Endothelial cell of umbilical vein (primary cell): ENCODE measurements at regions not wholly inside any gene's neighbourhood (a gene's known extent, or its start where the extent isn't known, plus 50 kb on each side); places are given as distances from the start of the nearest gene placed in this dataset.
A peak's percentile ranks its signal among the peaks of the same experiment; 100 is the strongest.

Experiments
- BruUV-seq: library from RNA; stranded (reverse); fragments of 400-500 nt; replicated peaks from 2 replicates; lab custom pipeline; 2021; lab: Mats Ljungman, UMichigan
- CTCF ChIA-PET: fragments of 300-600, 350-600 bp; sonication (Branson Sonifier 250); formaldehyde crosslinking; loops from one replicate; lab custom pipeline; 2021; ENCODE audit warnings: antibody characterized with exemption, inconsistent platforms; lab: Charles Lee
- POLR2A ChIA-PET: fragments of 300-600, 350-600 bp; sonication (Branson Sonifier 250); formaldehyde crosslinking; loops from one replicate; lab custom pipeline; 2021; ENCODE audit warnings: antibody characterized with exemption, inconsistent platforms; lab: Charles Lee
- DNase-seq: peaks from one replicate; pipeline ENCODE4 v3.0.0-alpha.2; 2011; ENCODE audit warnings: low read depth, low spot score
- FAIRE-seq: peaks from 2 replicates; lab custom pipeline; 2011; peaks lifted over from hg19 to GRCh38; lab: Jason Lieb, UNC
- H2AFZ ChIP-seq: 2 replicates; pipeline ENCODE4 v1.6.0; 2012; ENCODE audit warnings: low read depth, low read length, control low read depth, inconsistent platforms
- H3K27ac ChIP-seq: 2 replicates; pipeline ENCODE4 v1.5.1; 2011; ENCODE audit warnings: low read depth, mild to moderate bottlenecking, control low read depth, low read length, moderate library complexity; ENCODE audit not compliant: insufficient read depth
- H3K27me3 ChIP-seq, 2 experiments: 2 replicates each; pipeline versions ENCODE4 v1.6.0 to v1.6.1; 2011; ENCODE audit warnings: low read length in 2 of 2, mixed read lengths in 1 of 2; ENCODE audit not compliant: control insufficient read depth in 2 of 2, insufficient read depth in 2 of 2
- H3K36me3 ChIP-seq, 2 experiments: 2 replicates in 1 of 2; 3 replicates in 1 of 2; pipeline ENCODE4 v1.5.1; 2011; ENCODE audit warnings: low read length in 2 of 2, mild to moderate bottlenecking in 1 of 2, moderate library complexity in 1 of 2; ENCODE audit not compliant: control insufficient read depth in 2 of 2, insufficient read depth in 2 of 2; ENCODE audit errors: extremely low read depth in 1 of 2
- H3K4me1 ChIP-seq: 3 replicates; pipeline ENCODE4 v1.5.1; 2011; ENCODE audit warnings: mild to moderate bottlenecking, low read length; ENCODE audit not compliant: control insufficient read depth, insufficient read depth; ENCODE audit errors: extremely low read depth
- H3K4me2 ChIP-seq: 2 replicates; pipeline ENCODE4 v1.6.1; 2011; ENCODE audit warnings: low read length, control low read depth, mixed read lengths; ENCODE audit not compliant: insufficient read depth
- H3K4me3 ChIP-seq, 3 experiments: fragments of 200-600 bp in 1 of 3; sonication (generic), shearing (Covaris generic) in 1 of 3; replicated peaks in 1 of 3; 2 replicates each; pipeline ENCODE4 v1.5.1; 2011 to 2016; ENCODE audit warnings: control low read depth in 3 of 3, low read length in 3 of 3, mild to moderate bottlenecking in 2 of 3, inconsistent platforms in 1 of 3, low read depth in 1 of 3, moderate library complexity in 1 of 3; ENCODE audit not compliant: insufficient read depth in 1 of 3
- H3K79me2 ChIP-seq: 2 replicates; pipeline ENCODE4 v1.6.0; 2012; ENCODE audit warnings: low read length, inconsistent platforms; ENCODE audit not compliant: control insufficient read depth, insufficient read depth
- H3K9ac ChIP-seq: replicated peaks from 2 replicates; pipeline ENCODE3; 2011; ENCODE audit warnings: low read length, control low read depth; ENCODE audit not compliant: insufficient read depth; ENCODE audit errors: extremely low read depth
- H3K9me1 ChIP-seq: replicated peaks from 3 replicates; pipeline ENCODE4 v1.6.0; 2011; ENCODE audit warnings: mild to moderate bottlenecking, low read length; ENCODE audit not compliant: control insufficient read depth, insufficient read depth; ENCODE audit errors: extremely low read depth
- H3K9me3 ChIP-seq: replicated peaks from 2 replicates; pipeline ENCODE4 v1.5.1; 2012; ENCODE audit warnings: low read length, inconsistent platforms; ENCODE audit not compliant: control insufficient read depth, insufficient read depth
- H4K20me1 ChIP-seq: replicated peaks from 2 replicates; pipeline ENCODE3; 2011; ENCODE audit warnings: mild to moderate bottlenecking, low read length; ENCODE audit not compliant: control insufficient read depth, insufficient read depth; ENCODE audit errors: extremely low read depth
- EZH2 ChIP-seq: IDR thresholded peaks from 2 replicates; pipeline ENCODE4 v1.6.1; 2012; ENCODE audit warnings: borderline replicate concordance, low read depth, mild to moderate bottlenecking, moderate library complexity, low read length, inconsistent platforms; ENCODE audit not compliant: severe bottlenecking
- FOS ChIP-seq: IDR thresholded peaks from 2 replicates; pipeline ENCODE4 v1.6.1; 2011; ENCODE audit warnings: mild to moderate bottlenecking, low read length, moderate library complexity, borderline replicate concordance; ENCODE audit not compliant: insufficient read depth
- GATA2 ChIP-seq: IDR thresholded peaks from 2 replicates; pipeline ENCODE4 v1.7.0; 2011; ENCODE audit warnings: low read depth, mild to moderate bottlenecking, moderate library complexity, mixed read lengths, low read length; ENCODE audit not compliant: insufficient read length, insufficient read depth
- JUN ChIP-seq: IDR thresholded peaks from 2 replicates; pipeline ENCODE4 v1.6.1; 2011; ENCODE audit warnings: borderline replicate concordance, low read depth; ENCODE audit not compliant: insufficient read length, insufficient read depth
- MYC ChIP-seq: IDR thresholded peaks from one replicate; pipeline ENCODE4 v1.6.1; 2011; ENCODE audit warnings: mild to moderate bottlenecking, low read depth, low read length
- POLR2AphosphoS5 ChIP-seq: IDR thresholded peaks from 2 replicates; pipeline ENCODE4 v1.6.1; 2012; ENCODE audit warnings: low read depth, mild to moderate bottlenecking, control low read depth, low read length, moderate library complexity; ENCODE audit not compliant: insufficient read depth
- dilution Hi-C: fragments of 300-500 bp; cut with MboI; formaldehyde crosslinking; loops from one replicate; pipeline ENCODE4 v1.15.0; 2019; ENCODE audit warnings: low sequenced_read_pairs; ENCODE audit not compliant: extremely low pct_ligation_motif_present
- intact Hi-C: fragments of 100-400 bp; cut with micrococcal nuclease; formaldehyde crosslinking; loops from one replicate; pipeline ENCODE4 v1.10.0; 2022
- TF ChIP-seq, protein P1 (sequence below): IDR thresholded peaks from 2 replicates; pipeline ENCODE4 v1.6.1; 2011; ENCODE audit not compliant: insufficient read depth, insufficient read length
- TF ChIP-seq, protein P2 (sequence below), 2 donors: IDR thresholded peaks; 1 replicate in 1 of 2; 2 replicates in 1 of 2; pipeline ENCODE4 v1.5.1; 2011; ENCODE audit warnings: low read length in 2 of 2, mild to moderate bottlenecking in 2 of 2, moderate library complexity in 2 of 2, control low read depth in 1 of 2, inconsistent platforms in 1 of 2, low read depth in 1 of 2; ENCODE audit not compliant: insufficient read depth in 1 of 2; ENCODE audit errors: extremely low read depth in 1 of 2

DNA sequence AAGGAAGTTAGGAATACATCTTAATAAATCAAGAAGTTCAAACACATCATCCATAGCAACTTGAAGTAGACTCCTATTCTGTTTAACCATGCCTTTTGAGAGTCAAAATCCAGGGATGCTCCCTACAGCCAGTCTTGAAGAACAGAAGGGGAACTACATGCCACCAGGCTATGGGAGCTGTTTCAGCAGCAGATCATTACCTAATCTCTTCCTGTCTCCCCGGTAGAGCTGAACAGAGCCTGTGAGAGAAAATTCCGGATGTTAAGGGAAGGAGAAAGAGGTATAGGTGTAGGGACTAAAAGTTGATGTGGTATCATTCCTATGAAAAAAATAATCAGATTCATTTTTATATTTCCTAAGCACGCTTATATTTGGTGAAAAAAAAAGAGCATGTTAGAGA is 352.2 kb downstream of the SPRY1 start:
- no TSS peak for BruUV-seq
- no peaks in the 10 kb centered on the region for H3K36me3 ChIP-seq
- no peak overlapping the region for H3K4me3 ChIP-seq
- TF ChIP-seq, protein P1, sequence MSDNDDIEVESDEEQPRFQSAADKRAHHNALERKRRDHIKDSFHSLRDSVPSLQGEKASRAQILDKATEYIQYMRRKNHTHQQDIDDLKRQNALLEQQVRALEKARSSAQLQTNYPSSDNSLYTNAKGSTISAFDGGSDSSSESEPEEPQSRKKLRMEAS, result no peak
- no peaks in the 10 kb centered on the region for H3K4me1 ChIP-seq
- no peak overlapping the region for H2AFZ ChIP-seq
- H3K27ac ChIP-seq, result no peak overlapping the region
- ChIA-PET POLR2A (no interaction called here), CTCF (no interaction called here)
- H3K79me2 ChIP-seq, result no peaks in the 10 kb centered on the region
- H3K9ac ChIP-seq, result no peak overlapping the region
- intact Hi-C loops (no loop called here), dilution Hi-C loops (no loop called here)
- FAIRE-seq (no peak), DNase-seq (no peak)
- no peak overlapping the region for H3K4me2 ChIP-seq
- no peaks in the 10 kb centered on the region for H4K20me1 ChIP-seq
- no peaks in the 10 kb centered on the region for H3K9me1 ChIP-seq
- no peaks in the 10 kb centered on the region for H3K27me3 ChIP-seq
- no peaks in the 10 kb centered on the region for H3K9me3 ChIP-seq

DNA sequence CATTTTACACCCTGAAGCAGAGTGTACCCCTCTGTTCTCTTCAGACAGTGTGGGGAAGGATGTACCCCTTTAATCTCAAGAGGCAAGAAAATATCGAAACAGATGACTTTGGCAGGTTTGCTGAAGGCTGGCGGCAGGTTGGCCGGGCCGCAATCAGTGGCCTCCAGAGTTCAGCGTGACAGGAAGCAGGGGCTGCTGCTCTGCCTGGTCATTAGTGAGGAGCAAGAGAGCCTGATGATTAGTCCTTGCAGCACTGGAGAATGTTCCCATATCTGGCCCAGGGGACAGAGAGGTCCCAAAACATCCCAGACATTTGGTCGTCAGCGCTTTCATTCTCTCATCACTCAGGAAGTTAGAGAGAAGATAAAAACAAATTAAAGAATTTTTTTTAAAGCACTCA is 352.8 kb downstream of the SPRY1 start:
- no TSS peak for BruUV-seq

More for the DNA sequence above, 352.8 kb downstream of the SPRY1 start:
- CTCF ChIA-PET, result no interaction called here
- Histone ChIP-seq H3K9ac (no peak overlapping the region), H4K20me1 (no peaks in the 10 kb centered on the region), H3K4me1 (no peaks in the 10 kb centered on the region), H3K27ac (no peak overlapping the region), H3K4me2 (no peak overlapping the region), H3K27me3 (no peaks in the 10 kb centered on the region), H3K79me2 (no peaks in the 10 kb centered on the region), H3K36me3 (no peaks in the 10 kb centered on the region), H3K4me3 (no peak overlapping the region), H3K9me3 (no peaks in the 10 kb centered on the region), H3K9me1 (no peaks in the 10 kb centered on the region), H2AFZ (peak overlapping the region; percentile 47)
- POLR2A ChIA-PET, result no interaction called here
- intact Hi-C loops (no loop called here), dilution Hi-C loops (no loop called here)
- TF ChIP-seq JUN (no peak), POLR2AphosphoS5 (no peak), GATA2 (no peak), FOS (no peak), MYC (no peak), EZH2 (no peak)
- TF ChIP-seq, protein P2, sequence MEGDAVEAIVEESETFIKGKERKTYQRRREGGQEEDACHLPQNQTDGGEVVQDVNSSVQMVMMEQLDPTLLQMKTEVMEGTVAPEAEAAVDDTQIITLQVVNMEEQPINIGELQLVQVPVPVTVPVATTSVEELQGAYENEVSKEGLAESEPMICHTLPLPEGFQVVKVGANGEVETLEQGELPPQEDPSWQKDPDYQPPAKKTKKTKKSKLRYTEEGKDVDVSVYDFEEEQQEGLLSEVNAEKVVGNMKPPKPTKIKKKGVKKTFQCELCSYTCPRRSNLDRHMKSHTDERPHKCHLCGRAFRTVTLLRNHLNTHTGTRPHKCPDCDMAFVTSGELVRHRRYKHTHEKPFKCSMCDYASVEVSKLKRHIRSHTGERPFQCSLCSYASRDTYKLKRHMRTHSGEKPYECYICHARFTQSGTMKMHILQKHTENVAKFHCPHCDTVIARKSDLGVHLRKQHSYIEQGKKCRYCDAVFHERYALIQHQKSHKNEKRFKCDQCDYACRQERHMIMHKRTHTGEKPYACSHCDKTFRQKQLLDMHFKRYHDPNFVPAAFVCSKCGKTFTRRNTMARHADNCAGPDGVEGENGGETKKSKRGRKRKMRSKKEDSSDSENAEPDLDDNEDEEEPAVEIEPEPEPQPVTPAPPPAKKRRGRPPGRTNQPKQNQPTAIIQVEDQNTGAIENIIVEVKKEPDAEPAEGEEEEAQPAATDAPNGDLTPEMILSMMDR (IDR thresholded peaks at IDR 0.05; ENCODE audit: extremely low read depth in 1 of 2, insufficient read depth in 1 of 2, low read depth in 1 of 2, low read length in 2 of 2), result no peak
- TF ChIP-seq, protein P1, result no peak
- FAIRE-seq (no peak), DNase-seq (peak; percentile 3)
